ENCODE measurements at regions not wholly inside any gene's neighbourhood (a gene's known extent, or its start where the extent isn't known, plus 50 kb on each side); places are given as distances from the start of the nearest gene placed in this dataset.

DNA sequence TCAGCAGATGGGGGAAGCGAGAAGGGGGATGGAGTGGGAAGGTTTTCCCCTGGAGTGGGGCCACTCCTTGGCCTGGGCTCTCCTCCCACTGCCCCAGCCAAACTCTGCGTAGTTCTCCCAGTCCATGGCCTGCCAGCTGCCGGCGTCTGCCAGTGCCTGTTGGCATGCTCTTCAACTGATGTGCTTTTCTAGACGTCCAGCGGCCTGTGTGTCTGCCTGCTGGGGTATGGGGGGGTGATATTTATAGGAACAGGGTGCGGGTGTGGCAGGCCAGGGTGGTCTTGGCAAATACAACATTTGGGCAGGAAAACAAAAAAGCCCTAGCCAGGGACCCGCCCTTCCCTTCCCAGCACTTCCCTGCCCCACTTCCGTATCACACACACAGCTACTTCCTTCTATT lies 786.3 kb upstream of the NOVA1 start:
- DNase-seq (peak in 1 of 5 donors; percentile 46), ATAC-seq (no peak)
- H3K27me3 ChIP-seq = no peaks in the 10 kb centered on the region
- TF ChIP-seq, protein P1, sequence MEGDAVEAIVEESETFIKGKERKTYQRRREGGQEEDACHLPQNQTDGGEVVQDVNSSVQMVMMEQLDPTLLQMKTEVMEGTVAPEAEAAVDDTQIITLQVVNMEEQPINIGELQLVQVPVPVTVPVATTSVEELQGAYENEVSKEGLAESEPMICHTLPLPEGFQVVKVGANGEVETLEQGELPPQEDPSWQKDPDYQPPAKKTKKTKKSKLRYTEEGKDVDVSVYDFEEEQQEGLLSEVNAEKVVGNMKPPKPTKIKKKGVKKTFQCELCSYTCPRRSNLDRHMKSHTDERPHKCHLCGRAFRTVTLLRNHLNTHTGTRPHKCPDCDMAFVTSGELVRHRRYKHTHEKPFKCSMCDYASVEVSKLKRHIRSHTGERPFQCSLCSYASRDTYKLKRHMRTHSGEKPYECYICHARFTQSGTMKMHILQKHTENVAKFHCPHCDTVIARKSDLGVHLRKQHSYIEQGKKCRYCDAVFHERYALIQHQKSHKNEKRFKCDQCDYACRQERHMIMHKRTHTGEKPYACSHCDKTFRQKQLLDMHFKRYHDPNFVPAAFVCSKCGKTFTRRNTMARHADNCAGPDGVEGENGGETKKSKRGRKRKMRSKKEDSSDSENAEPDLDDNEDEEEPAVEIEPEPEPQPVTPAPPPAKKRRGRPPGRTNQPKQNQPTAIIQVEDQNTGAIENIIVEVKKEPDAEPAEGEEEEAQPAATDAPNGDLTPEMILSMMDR (IDR thresholded peaks at IDR 0.05) = no peak
- TF ChIP-seq POLR2A (IDR thresholded peaks at IDR 0.05) = no peak
- no peaks in the 10 kb centered on the region for H3K36me3 ChIP-seq
- no peak overlapping the region for H3K27ac ChIP-seq
- no peak overlapping the region for H3K4me3 ChIP-seq
- intact Hi-C loops (cut with DNase I) = no loop called here
- WGBS, 4 donors = 61 to 80% (median 67%) methylated on average over 9 of the region's 9 CpGs
- H3K9me3 ChIP-seq = no peaks in the 10 kb centered on the region
- H3K4me1 ChIP-seq = no peaks in the 10 kb centered on the region

DNA sequence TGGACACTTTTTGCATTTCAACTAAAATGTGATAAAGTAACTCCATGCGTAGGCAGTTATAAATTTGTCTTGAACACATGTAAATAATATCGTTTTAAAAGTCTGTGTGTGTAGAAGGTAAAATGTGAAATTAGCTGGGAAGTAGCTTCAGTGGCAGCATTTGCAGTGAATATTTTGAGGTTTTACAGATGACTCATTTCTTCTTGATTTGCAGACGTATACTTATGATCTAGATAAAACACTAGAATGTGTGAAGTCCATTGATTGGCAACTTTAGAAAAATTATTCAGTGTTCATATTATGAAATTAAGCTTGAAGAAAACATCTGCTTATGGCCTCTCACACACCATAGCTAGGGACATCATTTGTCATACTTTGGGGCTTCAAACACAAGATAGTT lies 788.6 kb upstream of the NOVA1 start:
- Histone ChIP-seq H3K27ac (no peak overlapping the region), H3K9me3 (no peaks in the 10 kb centered on the region), H3K36me3 (no peaks in the 10 kb centered on the region), H3K27me3 (no peaks in the 10 kb centered on the region), H3K4me1 (no peaks in the 10 kb centered on the region), H3K4me3 (no peak overlapping the region)
- no peak for DNase-seq
- TF ChIP-seq, protein P1 (IDR thresholded peaks at IDR 0.05) = no peak
- no peak for TF ChIP-seq POLR2A (IDR thresholded peaks at IDR 0.05)
- no peak for ATAC-seq
- WGBS, 4 donors = 56 to 68% (median 62%) methylated on average over 3 of the region's 3 CpGs
- intact Hi-C loops (cut with DNase I) = no loop called here

DNA sequence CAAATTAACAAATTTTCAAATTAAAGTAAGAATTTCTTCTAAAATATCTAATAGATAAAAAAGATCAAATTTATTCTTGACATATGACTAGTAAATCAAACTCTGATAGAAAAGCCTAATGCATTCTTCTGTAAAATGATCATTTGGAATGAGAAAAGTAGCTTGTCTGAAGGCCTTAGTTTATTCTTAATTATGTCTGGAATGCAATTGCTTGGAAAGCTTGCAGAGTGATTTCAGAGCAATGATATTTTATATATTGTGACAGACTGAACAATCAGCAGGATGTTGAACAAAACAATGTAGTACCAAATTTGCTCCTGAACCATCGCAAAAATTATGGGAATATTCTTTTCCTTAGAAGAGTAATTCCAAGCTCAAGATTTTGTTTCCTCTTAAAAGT lies 789.6 kb upstream of the NOVA1 start:
- no peak for ATAC-seq
- TF ChIP-seq, protein P1 (IDR thresholded peaks at IDR 0.05) = no peak
- TF ChIP-seq POLR2A (IDR thresholded peaks at IDR 0.05) = no peak

DNA sequence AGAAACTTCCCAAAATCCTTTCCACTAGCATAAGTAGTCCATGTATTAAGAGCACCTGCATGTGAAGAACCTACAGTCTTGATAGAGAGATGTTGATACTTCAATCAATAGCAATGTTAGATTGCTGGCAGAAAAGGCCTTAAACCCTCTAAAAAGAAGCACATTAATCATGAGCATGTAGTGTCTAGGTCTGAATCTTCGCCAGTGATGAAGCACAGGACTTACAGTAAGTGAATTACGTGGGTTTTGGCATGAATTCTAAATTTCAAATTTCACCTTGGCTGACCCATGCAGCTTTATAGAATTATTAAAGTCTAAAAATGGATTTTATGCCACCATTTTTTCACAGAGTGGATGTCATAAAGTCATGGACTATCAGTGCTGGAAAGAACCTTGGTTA lies 791.6 kb upstream of the NOVA1 start:
- H3K27me3 ChIP-seq = no peaks in the 10 kb centered on the region
- ATAC-seq (no peak), DNase-seq (no peak)
- H3K27ac ChIP-seq = no peak overlapping the region
- 45 to 61% (median 55%) methylated on average over 2 of the region's 2 CpGs for whole genome bisulfite sequencing, 4 donors
- intact Hi-C loops (cut with DNase I) = no loop called here
- H3K36me3 ChIP-seq = no peaks in the 10 kb centered on the region
- no peaks in the 10 kb centered on the region for H3K9me3 ChIP-seq
- TF ChIP-seq, protein P1 (IDR thresholded peaks at IDR 0.05) = no peak
- TF ChIP-seq POLR2A (IDR thresholded peaks at IDR 0.05) = no peak
- no peaks in the 10 kb centered on the region for H3K4me1 ChIP-seq
- no peak overlapping the region for H3K4me3 ChIP-seq

More for the DNA sequence above, 789.6 kb upstream of the NOVA1 start:
- intact Hi-C loops (cut with DNase I) = no loop called here
- Histone ChIP-seq H3K27ac (no peak overlapping the region), H3K9me3 (no peaks in the 10 kb centered on the region), H3K4me1 (no peaks in the 10 kb centered on the region), H3K27me3 (no peaks in the 10 kb centered on the region), H3K4me3 (no peak overlapping the region), H3K36me3 (no peaks in the 10 kb centered on the region)
- whole genome bisulfite sequencing, 4 donors = 53 to 72% (median 63%) methylated on average over 1 of the region's 1 CpG
- no peak for DNase-seq

All from heart left ventricle (tissue), 16 donors.